Ishikawa (cell line): ENCODE measurements at regions not wholly inside any gene's neighbourhood (a gene's known extent, or its start where the extent isn't known, plus 50 kb on each side); places are given as distances from the start of the nearest gene placed in this dataset.

Experiments
- CEBPB ChIP-seq: IDR thresholded peaks from 2 replicates; pipeline ENCODE4 v1.6.1; 2012
- CREB1 ChIP-seq: IDR thresholded peaks from 2 replicates; pipeline ENCODE4 v1.6.1; 2012; ENCODE audit warnings: low read depth
- EGR1 ChIP-seq: IDR thresholded peaks from 2 replicates; pipeline ENCODE4 v1.6.1; 2012
- EP300 ChIP-seq: IDR thresholded peaks from 2 replicates; pipeline ENCODE4 v1.6.1; 2012; ENCODE audit warnings: borderline replicate concordance
- FOXM1 ChIP-seq: IDR thresholded peaks from 2 replicates; pipeline ENCODE4 v1.6.1; 2012; ENCODE audit warnings: low read depth, borderline replicate concordance
- TAF1 ChIP-seq: IDR thresholded peaks from 2 replicates; pipeline ENCODE4 v1.6.1; 2012; ENCODE audit warnings: low read depth, mild to moderate bottlenecking
- TEAD4 ChIP-seq: IDR thresholded peaks from 2 replicates; pipeline ENCODE4 v1.6.1; 2012
- ZBTB7A ChIP-seq: IDR thresholded peaks from 2 replicates; pipeline ENCODE4 v1.6.1; 2012; ENCODE audit warnings: low read depth
- TF ChIP-seq, protein P1 (sequence below): IDR thresholded peaks from 2 replicates; pipeline ENCODE4 v1.6.1; 2012; ENCODE audit warnings: low read depth, mild to moderate bottlenecking
- TF ChIP-seq, protein P2 (sequence below): IDR thresholded peaks from 2 replicates; pipeline ENCODE4 v1.6.1; 2012

DNA sequence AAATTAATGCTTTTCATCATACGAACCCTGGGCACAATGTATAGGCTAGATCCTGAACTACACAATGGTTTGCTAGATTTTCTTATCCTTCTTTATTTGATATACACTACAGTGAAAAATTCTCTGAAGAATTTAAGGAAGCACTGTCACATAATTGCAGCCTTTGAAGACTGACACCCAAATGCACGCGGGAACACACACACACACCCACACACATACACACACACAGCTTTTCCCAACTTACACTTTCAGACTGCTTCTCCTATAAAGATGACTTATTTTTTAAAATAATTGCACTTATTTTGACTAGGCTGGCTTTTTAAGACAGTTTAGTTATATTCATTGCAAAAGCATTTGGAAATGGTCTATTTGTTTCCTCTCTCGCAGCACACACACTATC, 70.0 kb upstream of the LRRN1 start:
- no peak for TF ChIP-seq EP300
- no peak for TF ChIP-seq CREB1
- TF ChIP-seq, protein P1, sequence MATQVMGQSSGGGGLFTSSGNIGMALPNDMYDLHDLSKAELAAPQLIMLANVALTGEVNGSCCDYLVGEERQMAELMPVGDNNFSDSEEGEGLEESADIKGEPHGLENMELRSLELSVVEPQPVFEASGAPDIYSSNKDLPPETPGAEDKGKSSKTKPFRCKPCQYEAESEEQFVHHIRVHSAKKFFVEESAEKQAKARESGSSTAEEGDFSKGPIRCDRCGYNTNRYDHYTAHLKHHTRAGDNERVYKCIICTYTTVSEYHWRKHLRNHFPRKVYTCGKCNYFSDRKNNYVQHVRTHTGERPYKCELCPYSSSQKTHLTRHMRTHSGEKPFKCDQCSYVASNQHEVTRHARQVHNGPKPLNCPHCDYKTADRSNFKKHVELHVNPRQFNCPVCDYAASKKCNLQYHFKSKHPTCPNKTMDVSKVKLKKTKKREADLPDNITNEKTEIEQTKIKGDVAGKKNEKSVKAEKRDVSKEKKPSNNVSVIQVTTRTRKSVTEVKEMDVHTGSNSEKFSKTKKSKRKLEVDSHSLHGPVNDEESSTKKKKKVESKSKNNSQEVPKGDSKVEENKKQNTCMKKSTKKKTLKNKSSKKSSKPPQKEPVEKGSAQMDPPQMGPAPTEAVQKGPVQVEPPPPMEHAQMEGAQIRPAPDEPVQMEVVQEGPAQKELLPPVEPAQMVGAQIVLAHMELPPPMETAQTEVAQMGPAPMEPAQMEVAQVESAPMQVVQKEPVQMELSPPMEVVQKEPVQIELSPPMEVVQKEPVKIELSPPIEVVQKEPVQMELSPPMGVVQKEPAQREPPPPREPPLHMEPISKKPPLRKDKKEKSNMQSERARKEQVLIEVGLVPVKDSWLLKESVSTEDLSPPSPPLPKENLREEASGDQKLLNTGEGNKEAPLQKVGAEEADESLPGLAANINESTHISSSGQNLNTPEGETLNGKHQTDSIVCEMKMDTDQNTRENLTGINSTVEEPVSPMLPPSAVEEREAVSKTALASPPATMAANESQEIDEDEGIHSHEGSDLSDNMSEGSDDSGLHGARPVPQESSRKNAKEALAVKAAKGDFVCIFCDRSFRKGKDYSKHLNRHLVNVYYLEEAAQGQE = no peak
- TF ChIP-seq CEBPB = no peak
- TF ChIP-seq TAF1 = no peak
- TF ChIP-seq, protein P2, sequence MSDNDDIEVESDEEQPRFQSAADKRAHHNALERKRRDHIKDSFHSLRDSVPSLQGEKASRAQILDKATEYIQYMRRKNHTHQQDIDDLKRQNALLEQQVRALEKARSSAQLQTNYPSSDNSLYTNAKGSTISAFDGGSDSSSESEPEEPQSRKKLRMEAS = no peak
- TF ChIP-seq TEAD4 = no peak
- TF ChIP-seq ZBTB7A = no peak
- TF ChIP-seq EGR1 = no peak
- no peak for TF ChIP-seq FOXM1
